PFSK-1 (cell line): ENCODE measurements at regions not wholly inside any gene's neighbourhood (a gene's known extent, or its start where the extent isn't known, plus 50 kb on each side); places are given as distances from the start of the nearest gene placed in this dataset.

ENCODE experiments used
- FOXP2 ChIP-seq: optimal IDR thresholded peaks from 2 replicates; pipeline ENCODE3; 2011; ENCODE audit warnings: borderline replicate concordance, control low read depth, inconsistent platforms; ENCODE audit not compliant: insufficient read depth; ENCODE audit errors: extremely low read length, extremely low read depth
- POLR2AphosphoS5 ChIP-seq: IDR thresholded peaks from 2 replicates; pipeline ENCODE4 v1.6.1; 2012; ENCODE audit warnings: low read depth, mild to moderate bottlenecking, control low read depth, low read length, moderate library complexity
- REST ChIP-seq, 2 experiments: IDR thresholded peaks; 2 replicates each; pipeline versions ENCODE4 v1.6.1 to v1.8.0; 2011 to 2012; ENCODE audit warnings: low read depth in 2 of 2, low read length in 2 of 2, control low read depth in 1 of 2, inconsistent platforms in 1 of 2, mild to moderate bottlenecking in 1 of 2, moderate library complexity in 1 of 2; ENCODE audit not compliant: insufficient read depth in 1 of 2
- SIN3A ChIP-seq: IDR thresholded peaks from 2 replicates; pipeline ENCODE4 v1.6.1; 2012; ENCODE audit warnings: mild to moderate bottlenecking, low read length, moderate library complexity, borderline replicate concordance; ENCODE audit not compliant: insufficient read depth
- TAF1 ChIP-seq: IDR thresholded peaks from 2 replicates; pipeline ENCODE4 v1.6.1; 2012; ENCODE audit warnings: low read length, control low read depth, borderline replicate concordance; ENCODE audit not compliant: insufficient read depth

DNA sequence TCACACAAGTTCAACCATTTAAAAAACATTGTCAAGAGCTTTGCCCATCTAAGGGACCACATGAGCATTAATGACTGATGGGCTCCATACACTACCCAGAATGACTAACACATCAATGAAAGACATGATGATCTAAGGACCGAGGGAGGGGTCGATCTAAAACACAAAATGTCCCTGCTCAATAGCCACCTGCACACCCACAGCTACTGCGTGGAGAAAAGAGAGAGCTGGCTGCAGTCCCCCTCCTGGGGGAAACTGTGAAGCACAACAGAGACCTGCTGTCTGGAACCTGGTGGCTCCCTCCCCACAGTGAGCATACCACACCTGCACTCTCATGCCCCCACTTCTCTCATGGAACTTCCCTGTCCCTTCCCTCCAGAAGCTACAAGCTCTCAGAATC lies 130.1 kb upstream of the ERG start:
- TF ChIP-seq REST (IDR thresholded peaks at IDR 0.05; ENCODE audit: insufficient read depth in 1 of 2, low read depth in 2 of 2, low read length in 2 of 2): no peak
- TF ChIP-seq FOXP2: no peak
- no peak for TF ChIP-seq TAF1
- TF ChIP-seq POLR2AphosphoS5: no peak
- no peak for TF ChIP-seq SIN3A

GRCh38 chr21:38631206-38631605 lies 132.9 kb upstream of the ERG start:
- no peak for TF ChIP-seq SIN3A
- TF ChIP-seq REST (IDR thresholded peaks at IDR 0.05; ENCODE audit: insufficient read depth in 1 of 2, low read depth in 2 of 2, low read length in 2 of 2): no peak
- no peak for TF ChIP-seq POLR2AphosphoS5
- no peak for TF ChIP-seq TAF1
- TF ChIP-seq FOXP2: no peak

DNA sequence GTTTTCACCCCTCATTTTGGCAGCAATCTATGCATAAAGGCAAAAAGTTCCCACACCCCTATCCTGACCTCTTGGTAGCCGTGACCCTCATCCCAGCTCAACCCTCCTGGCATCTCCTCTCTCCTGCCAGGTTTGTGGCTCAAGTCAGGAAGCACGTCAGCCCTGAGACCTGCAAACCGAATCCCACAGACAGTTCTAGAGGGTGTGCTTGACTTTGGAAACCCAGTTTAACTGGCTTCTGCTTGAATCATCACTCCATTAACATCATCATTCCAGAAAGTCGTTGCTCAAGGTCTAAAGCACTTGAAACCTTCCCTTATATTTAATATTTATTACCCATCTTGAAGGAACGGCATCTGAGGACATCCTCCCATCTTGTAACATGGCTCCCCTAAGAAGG lies 133.4 kb upstream of the ERG start:
- TF ChIP-seq TAF1: no peak
- TF ChIP-seq POLR2AphosphoS5: no peak
- no peak for TF ChIP-seq FOXP2
- TF ChIP-seq REST (IDR thresholded peaks at IDR 0.05; ENCODE audit: insufficient read depth in 1 of 2, low read depth in 2 of 2, low read length in 2 of 2): no peak
- TF ChIP-seq SIN3A: no peak

DNA sequence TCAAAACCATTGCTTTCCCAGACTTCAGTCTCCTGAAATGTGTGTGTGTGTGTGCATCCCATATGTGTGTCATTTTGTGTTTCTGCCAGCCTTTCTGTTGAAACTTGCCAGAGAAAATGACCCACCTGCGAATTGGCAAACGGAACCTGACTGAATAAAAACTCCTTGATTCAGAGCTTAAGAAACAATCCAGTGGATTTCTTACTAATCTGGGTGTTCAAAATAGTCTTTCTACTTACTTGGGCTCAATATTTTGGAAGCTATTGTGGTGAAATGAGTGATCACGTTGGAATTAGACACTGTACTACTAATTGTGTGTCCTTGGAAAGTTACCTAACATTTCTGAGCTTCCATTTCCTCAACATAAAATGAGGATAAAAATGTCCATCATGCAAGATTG lies 138.9 kb upstream of the ERG start:
- TF ChIP-seq REST (IDR thresholded peaks at IDR 0.05; ENCODE audit: insufficient read depth in 1 of 2, low read depth in 2 of 2, low read length in 2 of 2): no peak
- TF ChIP-seq TAF1: no peak
- no peak for TF ChIP-seq POLR2AphosphoS5
- TF ChIP-seq FOXP2: no peak
- TF ChIP-seq SIN3A: no peak
